ENCODE measurements at regions not wholly inside any gene's neighbourhood (a gene's known extent, or its start where the extent isn't known, plus 50 kb on each side); places are given as distances from the start of the nearest gene placed in this dataset.

DNA sequence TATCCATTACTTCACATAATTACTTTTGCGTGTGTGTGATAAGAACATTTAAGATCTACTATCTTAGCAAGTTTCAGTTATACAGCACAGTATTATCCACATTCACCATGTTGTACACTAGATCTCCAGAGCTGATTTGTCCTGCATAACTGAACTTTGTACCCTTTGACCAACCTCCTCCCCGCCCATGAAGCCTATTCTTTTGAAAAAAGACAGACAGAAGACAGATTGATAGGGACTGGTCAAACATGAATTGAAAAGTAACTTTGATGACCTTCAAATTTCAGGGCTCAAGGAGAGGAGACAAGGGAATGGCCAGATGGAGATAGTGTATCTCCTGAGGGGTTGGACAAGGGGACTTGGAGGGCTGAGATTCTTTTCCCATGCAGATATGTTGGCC is 96.3 kb downstream of the CMC2 start:
- TF ChIP-seq CTCF (IDR thresholded peaks at IDR 0.05) (no peak), ZFX (IDR thresholded peaks at IDR 0.05; ENCODE audit: borderline replicate concordance) (no peak)

Measured in 22Rv1 (cell line).